Glutamatergic neuron (in vitro differentiated cells): ENCODE measurements at regions not wholly inside any gene's neighbourhood (a gene's known extent, or its start where the extent isn't known, plus 50 kb on each side); places are given as distances from the start of the nearest gene placed in this dataset.

Experiments
- DNase-seq: peaks from one replicate; pipeline ENCODE4 v3.0.0; 2022
- H3K27ac Mint-ChIP-seq: one replicate; pipeline ENCODE4 v1.8.0; 2020; ENCODE audit warnings: mild to moderate bottlenecking, mixed read lengths, inconsistent platforms; ENCODE audit not compliant: unreplicated experiment
- H3K27me3 Mint-ChIP-seq: one replicate; pipeline ENCODE4 v1.8.0; 2020; ENCODE audit warnings: mild to moderate bottlenecking, moderate library complexity, mixed read lengths, inconsistent platforms; ENCODE audit not compliant: unreplicated experiment
- H3K36me3 Mint-ChIP-seq: one replicate; pipeline ENCODE4 v1.8.0; 2020; ENCODE audit warnings: mild to moderate bottlenecking, mixed read lengths, inconsistent platforms; ENCODE audit not compliant: unreplicated experiment
- H3K4me1 Mint-ChIP-seq: one replicate; pipeline ENCODE4 v1.8.0; 2020; ENCODE audit warnings: mild to moderate bottlenecking, low read depth, mixed read lengths, inconsistent platforms; ENCODE audit not compliant: unreplicated experiment
- H3K4me3 Mint-ChIP-seq: one replicate; pipeline ENCODE4 v1.8.0; 2020; ENCODE audit warnings: mild to moderate bottlenecking, mixed read lengths, inconsistent platforms; ENCODE audit not compliant: unreplicated experiment
- H3K9me3 Mint-ChIP-seq: one replicate; pipeline ENCODE4 v1.8.0; 2020; ENCODE audit warnings: mild to moderate bottlenecking, moderate library complexity, mixed read lengths, inconsistent platforms; ENCODE audit not compliant: unreplicated experiment
- CTCF ChIP-seq: fragments of 200-600 bp; sonication (generic); IDR thresholded peaks from one replicate; pipeline ENCODE4 v1.5.0; 2021; ENCODE audit not compliant: partially characterized antibody, unreplicated experiment

DNA sequence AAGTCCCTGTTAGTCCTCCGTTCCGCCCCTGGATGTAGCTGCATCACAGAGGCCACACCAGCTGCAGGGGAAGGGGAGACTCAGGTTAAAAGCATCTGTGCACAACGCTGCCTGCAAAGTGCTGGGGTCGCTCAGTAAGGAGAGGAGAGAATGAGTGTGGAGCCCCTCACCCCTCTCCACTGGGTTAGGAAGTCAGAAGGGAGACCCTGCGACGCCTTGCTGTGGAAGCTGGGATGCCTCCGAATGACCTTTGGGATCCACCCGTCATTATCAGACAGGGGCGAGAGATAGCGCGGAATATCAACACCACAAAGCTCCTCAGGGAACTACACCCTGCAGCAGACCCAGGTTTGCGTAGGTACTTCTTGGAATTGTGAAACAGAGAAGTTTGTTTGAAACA is 167.7 kb upstream of the SHH start:
- Mint-ChIP-seq H3K4me3 (no peak overlapping the region), H3K4me1 (no peaks in the 10 kb centered on the region), H3K36me3 (no peaks in the 10 kb centered on the region), H3K9me3 (no peaks in the 10 kb centered on the region), H3K27ac (no peak overlapping the region), H3K27me3 (no peaks in the 10 kb centered on the region)
- DNase-seq: no peak
- TF ChIP-seq CTCF: no peak

- no peak for TF ChIP-seq CTCF
- H3K36me3 Mint-ChIP-seq: no peaks in the 10 kb centered on the region
- H3K27ac Mint-ChIP-seq: no peak overlapping the region
- no peaks in the 10 kb centered on the region for H3K27me3 Mint-ChIP-seq
- no peak for DNase-seq
- no peaks in the 10 kb centered on the region for H3K4me1 Mint-ChIP-seq
- no peaks in the 10 kb centered on the region for H3K9me3 Mint-ChIP-seq
- no peak overlapping the region for H3K4me3 Mint-ChIP-seq
Measured at GRCh38 chr7:155979566-155979965, 167.3 kb upstream of the SHH start.

GRCh38 chr7:155975490-155975889 is 163.2 kb upstream of the SHH start:
- no peaks in the 10 kb centered on the region for H3K9me3 Mint-ChIP-seq
- H3K4me3 Mint-ChIP-seq: no peak overlapping the region
- TF ChIP-seq CTCF: no peak
- no peaks in the 10 kb centered on the region for H3K36me3 Mint-ChIP-seq
- no peak overlapping the region for H3K27ac Mint-ChIP-seq
- no peaks in the 10 kb centered on the region for H3K4me1 Mint-ChIP-seq
- DNase-seq: no peak
- H3K27me3 Mint-ChIP-seq: peaks cover 4% of the 10 kb centered on the region

DNA sequence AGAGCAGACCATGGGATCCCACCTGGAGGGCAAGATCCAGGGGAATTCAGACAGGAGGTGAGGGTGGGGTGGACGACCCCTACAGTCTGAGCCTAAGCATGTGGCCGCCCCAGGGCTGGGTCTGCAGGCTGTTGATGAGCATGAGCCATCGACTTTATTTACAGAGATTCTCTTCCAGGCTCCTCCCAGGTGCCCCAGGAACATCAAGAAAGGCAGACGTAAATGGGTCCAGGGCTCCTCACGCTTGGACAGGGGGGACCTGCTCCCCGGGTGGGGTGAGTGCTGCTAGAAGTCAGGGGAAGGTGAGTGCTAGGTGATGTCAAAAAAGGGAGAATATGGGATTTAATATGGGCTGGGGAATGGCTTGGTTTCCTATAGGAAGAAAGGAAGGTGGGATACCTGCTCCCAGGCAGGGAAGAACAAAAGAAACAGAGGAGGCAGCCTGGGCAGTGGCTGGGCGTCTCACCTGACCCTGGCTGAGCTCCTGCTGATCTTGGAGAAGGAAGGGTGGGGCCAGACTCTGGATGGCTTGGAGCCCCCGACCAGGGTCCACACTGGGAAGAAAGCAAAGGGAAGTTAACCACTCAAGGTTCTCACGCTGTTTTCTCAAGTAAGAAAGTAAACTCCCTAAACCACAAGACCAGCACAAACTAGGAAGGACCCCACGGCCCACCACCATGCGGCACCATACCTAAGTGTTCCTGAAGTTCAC is 162.1 kb upstream of the SHH start:
- TF ChIP-seq CTCF: no peak
- Mint-ChIP-seq H3K9me3 (no peaks in the 10 kb centered on the region), H3K27ac (no peak overlapping the region), H3K36me3 (no peaks in the 10 kb centered on the region), H3K4me3 (no peak overlapping the region), H3K27me3 (peaks cover 4% of the 10 kb centered on the region), H3K4me1 (no peaks in the 10 kb centered on the region)
- DNase-seq: no peak

GRCh38 chr7:155973451-155973997 is 161.3 kb upstream of the SHH start:
- TF ChIP-seq CTCF: no peak
- no peak for DNase-seq
- Mint-ChIP-seq H3K36me3 (no peaks in the 10 kb centered on the region), H3K27ac (no peak overlapping the region), H3K27me3 (peaks cover 4% of the 10 kb centered on the region), H3K9me3 (no peaks in the 10 kb centered on the region), H3K4me3 (no peak overlapping the region), H3K4me1 (no peaks in the 10 kb centered on the region)
